ENCODE measurements at regions not wholly inside any gene's neighbourhood (a gene's known extent, or its start where the extent isn't known, plus 50 kb on each side); places are given as distances from the start of the nearest gene placed in this dataset.

DNA sequence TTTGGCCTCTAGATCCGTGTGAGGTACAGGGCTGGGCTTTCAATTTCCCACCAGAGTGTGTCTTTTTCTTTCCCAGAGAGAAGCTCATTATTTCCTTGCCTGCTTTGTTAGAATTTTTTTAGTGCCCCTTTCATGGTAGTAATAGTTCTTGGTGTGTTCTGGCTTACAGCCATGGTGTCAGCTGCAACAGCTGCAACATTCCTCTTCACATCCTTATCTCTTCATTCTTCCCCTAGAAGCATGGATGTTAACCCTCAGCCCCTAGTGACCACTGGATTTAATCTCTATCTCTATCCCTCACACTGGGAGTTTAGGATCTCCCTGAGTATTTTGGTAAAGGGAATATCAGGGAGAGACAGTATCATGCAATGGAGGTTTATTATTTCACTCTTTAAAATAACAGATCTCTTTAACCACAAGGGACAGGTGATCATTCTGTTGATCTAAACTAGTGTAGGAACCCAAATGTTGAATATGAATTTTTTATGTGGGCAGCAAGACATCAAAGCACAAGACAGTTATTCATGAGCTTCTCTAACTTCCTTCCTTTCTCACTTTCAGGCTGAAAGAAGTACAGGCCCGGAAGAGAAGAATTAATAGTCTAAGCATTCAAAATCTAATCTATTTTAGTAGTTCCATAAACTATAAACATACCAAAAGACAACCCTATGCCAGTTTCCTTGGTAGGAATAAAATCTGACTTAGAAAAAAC lies 160.2 kb downstream of the FAM170A start:
- no peak for DNase-seq (ENCODE audit: low read depth)

DNA sequence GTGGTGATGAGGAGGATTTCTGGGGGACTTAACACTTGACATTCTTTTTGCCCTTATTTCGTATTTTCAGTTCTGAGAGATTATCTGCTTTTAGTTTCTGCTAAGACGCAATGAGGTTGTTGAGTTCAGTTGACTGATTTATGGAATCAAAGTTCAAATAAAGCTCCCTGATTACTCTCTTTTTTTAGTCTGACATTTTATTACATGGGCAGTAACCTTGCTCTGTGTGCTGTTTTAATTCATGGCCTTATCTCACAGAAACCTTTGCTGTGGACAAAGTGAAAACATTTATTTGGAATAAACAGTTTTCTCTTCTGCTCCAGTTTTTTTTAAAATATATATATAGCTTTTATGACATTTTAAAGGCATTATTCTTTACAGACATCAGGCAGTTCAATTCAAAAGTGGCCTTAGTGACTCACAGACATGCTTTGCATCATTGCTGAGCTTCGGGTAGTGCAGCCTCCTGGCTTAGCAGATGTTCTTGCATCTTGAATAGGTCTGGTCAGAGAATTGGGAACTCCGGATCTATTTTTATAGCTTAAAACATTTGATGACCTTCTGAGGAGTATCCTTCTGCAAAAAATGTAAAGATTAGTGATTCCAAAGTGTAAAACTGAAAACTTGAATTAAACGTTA lies 162.9 kb downstream of the FAM170A start:
- no peak for DNase-seq (ENCODE audit: low read depth)

DNA sequence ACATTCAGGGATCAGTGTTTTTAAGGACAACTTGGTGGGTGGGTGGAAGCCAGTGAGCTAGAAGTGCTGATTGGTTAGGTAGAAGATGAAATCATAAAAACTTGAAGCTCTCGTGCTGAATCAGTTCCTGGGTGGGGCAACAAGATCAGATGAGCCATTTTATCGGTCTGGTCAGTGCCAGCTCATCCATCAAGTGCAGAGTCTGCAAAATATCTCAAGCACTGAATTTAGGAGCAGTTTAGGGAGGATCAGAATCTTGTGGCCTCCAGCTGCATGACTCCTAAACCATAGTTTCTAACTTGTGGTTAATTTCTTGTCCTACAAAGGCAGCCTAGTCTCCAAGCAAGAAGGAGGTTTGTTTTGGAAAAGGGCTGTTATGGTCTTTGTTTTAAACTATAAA lies 166.4 kb downstream of the FAM170A start:
- no peak for DNase-seq (ENCODE audit: low read depth)

DNA sequence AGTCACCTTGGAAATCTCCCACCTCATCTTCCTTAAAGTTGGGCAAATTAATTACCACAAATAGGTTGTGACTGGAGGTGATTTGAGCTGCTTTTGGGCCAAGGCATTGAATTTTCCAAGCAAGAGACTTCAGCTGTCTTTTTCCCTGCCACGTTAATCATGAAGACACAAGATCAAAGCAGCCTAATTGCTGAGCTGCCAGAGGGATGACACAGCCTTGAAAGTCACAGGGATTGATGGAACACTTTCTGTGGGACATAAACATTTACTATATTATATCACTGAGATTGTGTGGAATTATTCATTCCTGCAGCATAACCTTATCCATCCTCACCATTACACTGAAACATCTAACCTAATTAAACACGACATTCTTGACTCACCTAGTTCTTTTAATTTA lies 172.2 kb downstream of the FAM170A start:
- no peak for DNase-seq (ENCODE audit: low read depth)

DNA sequence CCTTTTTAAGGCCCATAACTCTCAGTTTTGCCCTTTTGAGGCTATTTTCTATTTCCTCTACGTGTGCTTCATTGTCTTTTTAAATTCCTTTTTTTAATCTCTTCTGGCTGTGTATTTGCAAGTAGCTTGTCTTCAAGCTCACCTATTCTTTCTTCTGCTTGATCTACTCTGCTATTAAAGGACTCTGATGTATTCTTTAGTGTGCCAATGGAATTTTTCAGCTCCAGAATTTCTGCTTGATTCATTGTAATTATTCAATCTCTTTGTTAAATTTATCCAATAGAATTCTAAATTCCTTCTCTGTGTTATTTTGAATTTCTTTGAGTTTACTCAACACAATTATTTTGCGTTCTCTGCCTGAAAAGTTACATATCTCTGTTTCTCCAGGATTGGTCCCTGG lies 178.7 kb downstream of the FAM170A start:
- no peak for DNase-seq (ENCODE audit: low read depth)

DNA sequence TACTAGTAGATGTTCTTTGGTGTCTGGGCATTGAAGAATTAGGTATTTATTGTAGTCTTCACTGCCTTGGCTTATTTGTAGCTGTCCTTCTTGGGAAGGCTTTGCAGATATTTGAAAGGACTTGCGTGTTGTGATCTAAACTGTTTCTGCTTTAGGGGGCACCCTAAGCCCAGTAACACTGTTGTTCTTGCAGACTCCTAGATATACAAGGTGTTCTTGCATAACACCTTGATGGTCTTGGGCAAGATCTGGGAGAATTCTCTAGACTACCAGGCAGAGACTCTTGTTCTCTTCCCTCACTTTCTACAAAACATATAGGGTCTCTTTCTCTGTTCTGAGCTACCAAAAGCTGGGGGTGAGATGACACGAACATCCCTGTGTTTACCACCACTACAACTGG lies 179.1 kb downstream of the FAM170A start:
- no peak for DNase-seq (ENCODE audit: low read depth)

DNA sequence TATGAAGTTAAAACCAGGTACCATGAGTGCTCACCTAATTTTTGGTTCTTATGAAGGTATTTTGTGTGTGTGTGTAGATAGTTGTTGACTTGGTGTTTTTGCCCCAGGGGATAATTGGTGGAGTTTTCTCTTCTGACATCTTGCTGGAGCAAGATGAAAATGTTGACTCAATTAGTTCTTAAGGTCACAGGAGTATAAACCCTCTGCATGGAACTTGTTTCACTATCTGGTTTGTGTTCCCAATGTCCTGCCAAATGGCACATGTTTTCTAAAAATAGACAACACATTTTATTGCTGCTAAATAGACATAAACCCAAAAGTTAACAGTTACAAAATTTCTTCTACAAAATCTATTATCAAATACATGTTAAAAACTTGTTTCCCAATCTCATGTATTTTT lies 180.9 kb downstream of the FAM170A start:
- no peak for DNase-seq (ENCODE audit: low read depth)

DNA sequence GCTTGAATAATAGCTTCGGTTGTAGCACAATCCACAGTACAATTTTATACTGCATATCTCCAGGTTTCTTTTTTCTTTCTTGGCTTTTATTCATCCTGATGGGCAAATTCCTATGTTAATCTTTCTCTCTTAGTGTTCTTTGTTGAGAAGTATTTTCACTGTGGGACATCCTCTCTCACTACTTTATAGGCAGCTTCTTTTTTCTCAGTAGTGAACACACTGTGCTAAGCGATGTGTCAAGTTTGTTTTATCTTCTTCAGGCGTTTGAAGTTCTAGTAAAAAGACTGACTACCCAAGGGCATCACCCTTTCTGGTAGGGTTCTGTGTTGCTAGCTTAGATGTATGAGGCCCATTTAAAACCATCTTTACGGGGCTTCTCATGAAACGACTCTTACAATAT lies 182.1 kb downstream of the FAM170A start:
- no peak for DNase-seq (ENCODE audit: low read depth)

DNA sequence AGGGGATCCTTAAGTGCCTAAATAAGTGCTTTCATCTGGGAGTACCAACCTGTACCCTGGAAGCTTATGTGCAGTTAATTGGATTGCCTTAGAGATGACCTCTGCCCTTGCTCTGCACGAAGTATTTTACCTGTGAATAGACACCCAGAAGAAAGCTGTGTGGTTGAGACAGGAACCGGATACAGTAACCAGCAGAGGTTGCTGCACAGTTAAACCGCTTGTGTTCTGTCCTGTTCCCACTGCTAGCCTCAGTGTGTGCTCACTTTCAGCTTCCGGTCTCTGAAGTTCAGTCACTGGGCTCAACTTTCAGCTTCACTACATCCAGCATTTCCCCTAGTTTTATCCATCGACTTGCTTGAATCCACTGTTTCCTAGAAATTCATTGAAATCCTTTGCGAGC lies 185.3 kb downstream of the FAM170A start:
- no peak for DNase-seq (ENCODE audit: low read depth)

DNA sequence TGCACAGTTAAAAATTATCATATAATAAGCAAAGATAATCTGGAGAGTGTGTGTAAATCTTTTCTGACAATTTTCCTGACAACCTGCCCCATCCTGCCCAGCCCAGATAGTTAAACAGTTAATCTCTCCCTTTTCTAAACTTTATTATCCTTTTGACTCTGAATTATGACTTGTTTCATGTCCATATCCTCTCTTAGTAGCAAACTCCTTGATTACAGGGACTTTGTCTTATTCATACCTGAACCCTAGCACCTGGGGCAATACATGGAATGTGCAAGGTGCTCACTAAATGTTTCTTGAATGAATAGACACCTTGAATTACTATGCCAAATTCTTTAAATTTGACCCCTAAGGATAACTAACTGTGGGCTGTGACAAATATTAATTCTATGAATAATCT lies 186.7 kb downstream of the FAM170A start:
- DNase-seq (ENCODE audit: low read depth), result no peak

DNA sequence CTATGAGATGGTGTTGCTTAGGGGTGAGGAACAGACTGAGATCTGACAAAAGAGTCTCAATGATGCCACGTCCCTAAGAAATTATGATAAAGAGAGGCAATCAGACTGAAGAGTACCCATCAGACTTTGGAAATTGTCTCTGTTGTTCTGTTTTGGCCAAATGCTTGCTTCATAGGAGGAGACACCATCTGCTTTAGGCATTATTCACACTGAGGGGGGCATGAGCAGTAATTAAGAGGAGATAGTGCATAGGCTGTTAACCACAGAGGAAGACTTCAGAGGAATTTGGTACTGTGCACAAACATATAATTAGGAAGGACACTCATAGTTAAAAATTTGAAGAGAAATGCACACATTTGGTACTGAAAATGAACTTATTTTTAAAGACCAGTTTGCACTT lies 190.7 kb downstream of the FAM170A start:
- no peak for DNase-seq (ENCODE audit: low read depth)

DNA sequence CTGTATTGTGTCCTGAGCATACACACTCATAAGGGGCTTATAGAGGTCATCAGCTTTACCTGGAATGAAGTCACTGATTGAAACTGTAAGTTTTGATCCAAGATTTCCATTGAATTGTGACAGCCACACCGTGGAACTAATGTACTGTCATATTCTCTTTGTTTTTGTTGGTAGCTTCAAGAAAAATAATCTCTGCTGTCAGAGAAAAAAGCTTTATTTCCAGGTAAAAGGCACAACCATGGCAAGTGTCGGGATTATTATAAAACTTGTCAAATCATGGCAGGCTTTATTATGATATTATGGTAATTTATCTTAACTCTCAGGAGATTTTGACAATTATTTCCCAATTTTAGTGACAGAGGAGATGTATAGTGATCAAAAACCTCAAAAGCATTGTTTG lies 191.2 kb downstream of the FAM170A start:
- no peak for DNase-seq (ENCODE audit: low read depth)

DNA sequence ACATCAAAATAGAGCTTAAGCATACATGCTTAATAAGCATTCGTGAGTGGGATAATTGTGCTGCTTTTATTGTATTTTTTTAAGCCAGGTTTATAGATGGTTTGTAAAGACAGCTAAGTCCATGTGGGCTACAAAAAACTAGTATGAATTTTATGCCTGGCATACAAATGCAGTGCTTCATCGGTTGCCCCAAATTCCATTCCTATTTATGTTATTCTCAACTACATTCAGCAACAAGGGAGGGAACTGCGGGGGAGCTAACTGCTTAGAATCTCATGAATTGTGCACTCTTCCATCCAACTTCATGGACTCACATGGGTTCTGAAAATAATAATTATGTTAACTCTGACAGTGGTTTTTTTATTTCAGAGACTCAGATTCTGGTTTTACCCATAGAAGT lies 199.2 kb downstream of the FAM170A start:
- DNase-seq (ENCODE audit: low read depth), result no peak

DNA sequence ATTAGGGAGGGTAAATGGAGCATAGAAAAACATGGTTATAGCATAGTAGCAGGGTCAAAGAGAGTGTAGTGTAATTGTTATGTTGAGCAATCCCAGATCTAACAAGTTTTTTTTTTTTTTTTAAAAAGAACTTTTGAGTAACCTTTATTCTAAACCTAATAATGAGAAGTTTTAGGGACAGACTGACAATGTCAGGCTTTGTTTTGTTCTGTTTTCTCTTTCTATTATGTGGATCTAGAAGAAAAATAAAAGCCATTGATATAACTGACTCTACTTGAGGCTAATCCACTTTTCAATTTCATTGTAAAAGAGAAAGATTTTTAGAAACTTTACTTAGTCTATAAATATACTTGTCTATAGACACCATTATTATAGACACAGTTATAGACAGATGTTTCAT lies 200.0 kb downstream of the FAM170A start:
- no peak for DNase-seq (ENCODE audit: low read depth)

DNA sequence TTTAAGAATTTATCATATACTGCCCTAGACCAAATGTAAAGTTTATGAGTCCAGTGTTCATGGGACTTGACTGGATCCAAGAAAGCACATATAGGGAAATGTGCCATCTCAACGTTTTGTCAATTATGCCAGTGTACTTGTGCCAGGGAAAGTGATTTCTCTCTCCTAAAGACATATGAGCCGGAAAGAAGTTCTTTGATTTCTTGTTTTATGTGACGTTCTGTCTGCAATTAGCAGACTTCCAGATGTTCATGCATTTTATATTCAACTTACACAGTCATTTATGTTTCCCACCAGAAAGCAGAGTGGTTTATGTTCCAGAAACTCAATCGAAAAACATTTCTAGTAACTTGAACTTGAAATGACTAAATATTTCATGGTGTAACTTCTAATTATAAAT lies 203.8 kb downstream of the FAM170A start:
- DNase-seq (ENCODE audit: low read depth), result no peak

DNA sequence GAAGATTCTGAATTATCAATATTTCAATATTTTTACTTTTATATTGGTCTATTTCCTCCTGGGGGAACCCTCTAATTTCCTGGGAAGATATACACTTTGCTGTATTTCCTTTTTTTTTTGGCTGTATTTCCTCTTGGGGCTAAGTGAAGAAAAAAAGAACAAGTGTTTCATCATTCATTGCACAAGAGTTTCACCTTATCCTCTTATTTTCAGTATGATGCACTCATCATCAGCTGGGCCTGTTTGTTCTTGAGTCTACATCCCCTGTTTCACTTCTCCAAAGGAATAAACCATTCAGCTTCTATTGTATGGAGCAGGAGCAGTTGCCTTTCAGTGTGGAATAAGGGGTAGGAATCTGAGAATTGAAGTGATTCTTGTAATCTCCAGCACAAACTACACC lies 210.8 kb downstream of the FAM170A start:
- no peak for DNase-seq (ENCODE audit: low read depth)

DNA sequence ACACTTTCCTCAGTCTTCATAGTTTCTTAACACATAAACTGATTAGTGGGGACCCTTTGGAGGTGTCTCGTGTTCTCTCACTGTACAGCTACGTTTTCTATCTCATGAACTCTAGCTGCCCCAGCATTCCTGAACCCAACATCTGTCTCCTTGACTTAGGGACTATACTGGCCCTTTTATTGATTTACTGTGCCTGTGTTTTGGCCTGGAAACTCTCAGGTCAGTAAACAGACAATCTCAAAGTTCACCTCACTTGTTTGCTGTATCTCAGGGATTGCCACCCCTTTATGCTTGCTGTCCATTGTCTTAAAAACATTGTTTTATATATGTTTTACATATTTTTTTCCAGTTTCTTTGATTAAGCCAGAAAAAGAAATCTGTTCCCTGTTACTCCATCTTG lies 222.8 kb downstream of the FAM170A start:
- DNase-seq (ENCODE audit: low read depth), result no peak

DNA sequence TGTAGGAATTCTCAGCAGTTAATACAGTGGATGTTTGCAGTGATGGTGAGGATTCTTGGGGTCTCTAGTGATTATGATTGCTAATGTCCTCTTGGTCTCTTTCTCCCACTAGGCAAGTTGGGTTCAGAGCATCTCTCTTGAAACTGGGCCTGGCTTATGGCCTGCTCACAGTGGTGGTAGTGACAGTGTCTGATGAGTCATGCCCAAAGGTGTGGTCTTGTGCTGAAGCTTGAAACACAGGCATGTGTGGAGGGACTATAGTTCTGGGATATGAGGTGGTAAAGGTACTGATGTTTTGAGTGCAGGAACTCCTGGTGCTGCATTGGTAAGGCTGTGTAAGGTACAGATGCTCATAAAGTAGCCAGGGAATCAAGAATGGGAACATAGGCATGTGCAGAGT lies 231.1 kb downstream of the FAM170A start:
- no peak for DNase-seq (ENCODE audit: low read depth)

DNA sequence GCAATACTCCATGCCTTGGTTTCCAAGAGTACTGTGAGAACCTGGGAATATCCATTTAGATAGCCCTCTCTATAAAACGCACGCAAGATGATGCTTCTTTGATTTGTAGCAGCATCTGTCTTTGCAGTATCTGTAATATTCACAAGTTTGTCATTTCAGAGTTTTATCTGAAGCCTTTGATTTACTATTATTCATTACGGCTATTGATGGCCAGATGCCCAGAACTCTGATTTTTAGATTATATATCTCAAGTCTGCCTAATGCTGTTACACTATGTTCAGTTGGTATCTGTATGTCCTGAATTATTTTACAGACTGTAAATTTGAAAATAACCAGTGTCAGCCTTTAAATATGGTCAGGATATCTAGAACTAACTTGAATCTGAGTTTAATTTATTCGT lies 233.3 kb downstream of the FAM170A start:
- DNase-seq (ENCODE audit: low read depth), result no peak

DNA sequence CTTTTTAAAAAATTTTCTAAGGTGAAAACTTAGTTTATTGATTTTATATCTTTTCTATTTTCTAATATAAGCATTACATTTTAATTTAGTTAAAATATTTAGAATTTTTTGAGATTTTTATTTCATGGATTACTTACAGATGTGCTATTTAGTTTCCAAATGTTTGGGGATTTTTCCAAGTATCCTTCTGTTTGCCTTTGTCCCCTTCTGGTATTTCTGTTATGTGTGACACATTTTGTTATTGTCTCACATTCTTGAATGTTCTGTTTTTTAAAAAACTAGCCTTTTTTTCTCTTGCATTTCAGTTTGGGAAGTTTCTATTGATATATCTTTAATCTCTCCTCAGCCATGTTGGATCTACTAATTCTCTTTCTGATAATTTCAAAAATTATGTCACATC lies 234.9 kb downstream of the FAM170A start:
- no peak for DNase-seq (ENCODE audit: low read depth)

DNA sequence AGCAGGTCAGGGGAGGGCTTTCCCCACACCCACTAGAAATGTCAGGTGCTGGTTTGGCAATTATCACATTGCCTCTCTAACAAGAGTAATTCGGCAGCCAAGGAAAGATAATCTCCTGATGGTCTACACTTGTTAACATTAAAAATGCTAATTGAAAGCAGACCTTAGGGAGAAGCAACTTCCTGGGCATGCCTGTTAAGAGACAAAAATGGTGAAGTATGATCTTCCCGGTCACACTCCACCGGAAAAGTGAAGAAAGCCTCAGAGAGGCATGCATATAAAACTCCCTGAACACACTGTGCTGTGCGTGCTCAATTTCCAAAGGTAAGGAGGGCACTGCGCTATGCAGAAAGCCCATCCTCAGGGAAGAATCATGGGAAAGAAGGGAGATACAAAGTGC lies 244.3 kb downstream of the FAM170A start:
- DNase-seq (ENCODE audit: low read depth), result no peak

DNA sequence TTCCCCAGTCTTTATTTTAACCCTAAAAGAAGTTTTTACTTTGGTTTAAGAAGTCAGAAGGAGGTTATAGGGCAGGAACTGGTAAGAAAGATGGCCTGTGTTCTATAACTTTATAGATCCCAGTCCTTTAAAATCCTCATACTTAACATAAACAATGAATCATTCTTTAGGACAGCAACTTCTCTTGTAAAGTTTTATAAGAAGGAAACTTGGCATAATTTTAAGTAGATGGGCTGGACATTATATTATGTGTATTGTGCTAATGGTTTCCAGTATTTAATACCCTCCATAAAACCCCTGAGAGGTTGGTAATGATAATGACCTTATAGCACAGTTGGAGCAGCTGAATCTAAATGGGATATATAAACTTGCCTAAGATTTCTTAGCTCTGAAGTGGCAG lies 247.2 kb downstream of the FAM170A start:
- no peak for DNase-seq (ENCODE audit: low read depth)

DNA sequence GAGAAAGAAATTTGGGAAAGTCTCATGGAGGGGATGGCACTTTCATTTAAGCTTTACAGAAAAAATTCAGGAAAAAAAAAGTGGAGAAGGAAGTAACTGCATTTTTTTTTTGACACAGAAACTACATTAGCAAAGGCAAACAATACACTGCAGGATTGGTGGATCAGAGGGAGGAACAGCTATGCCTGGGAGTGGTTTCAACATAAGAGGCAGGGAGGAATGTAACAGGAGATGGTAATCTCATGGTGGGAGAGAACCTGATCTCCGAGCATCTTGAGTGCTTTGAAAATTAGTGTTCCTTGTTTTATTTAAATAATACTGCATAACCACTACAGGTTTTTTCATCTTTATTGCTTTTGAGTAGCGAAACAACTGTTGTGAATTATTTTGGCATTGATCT lies 249.4 kb downstream of the FAM170A start:
- peak; percentile 3 for DNase-seq (ENCODE audit: low read depth)

DNA sequence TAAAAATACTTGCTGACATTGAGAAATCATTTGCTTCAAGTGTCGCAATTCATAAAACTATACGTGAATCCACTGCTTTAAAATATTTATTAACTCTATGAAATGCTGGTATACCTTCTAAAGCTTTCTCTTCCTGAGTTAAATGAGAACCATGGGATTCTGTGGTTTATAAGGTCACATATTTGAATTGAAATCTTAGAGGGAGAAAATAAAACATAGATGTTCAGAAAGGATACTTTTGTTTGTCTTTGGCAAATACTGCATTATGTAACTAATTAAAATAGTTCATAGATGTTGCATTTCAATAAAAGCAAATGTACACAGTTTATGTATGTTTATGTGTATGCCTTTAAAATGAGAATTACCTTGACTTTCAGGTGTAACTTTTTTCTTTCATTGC lies 250.1 kb downstream of the FAM170A start:
- no peak for DNase-seq (ENCODE audit: low read depth)
